Fibroblast of villous mesenchyme (primary cell): ENCODE measurements at regions not wholly inside any gene's neighbourhood (a gene's known extent, or its start where the extent isn't known, plus 50 kb on each side); places are given as distances from the start of the nearest gene placed in this dataset.

Experiments
- DNase-seq: peaks from one replicate; pipeline ENCODE4 v3.0.0-alpha.2; 2010; ENCODE audit warnings: low read depth
- H3K4me3 ChIP-seq: 2 replicates; pipeline ENCODE4 v1.5.1; 2011; ENCODE audit warnings: low read depth, mild to moderate bottlenecking, low read length
- CTCF ChIP-seq: IDR thresholded peaks from 2 replicates; pipeline ENCODE4 v1.5.1; 2012; ENCODE audit warnings: low read depth, mild to moderate bottlenecking, low read length; ENCODE audit not compliant: insufficient read depth

- no peak for TF ChIP-seq CTCF
- H3K4me3 ChIP-seq = no peak overlapping the region
- DNase-seq = no peak
Observed at GRCh38 chr6:43950051-43950605, 177.1 kb downstream of the MRPL14 start.

- no peak for DNase-seq
- no peak overlapping the region for H3K4me3 ChIP-seq
- no peak for TF ChIP-seq CTCF
Observed at GRCh38 chr6:43949551-43949991, 177.7 kb downstream of the MRPL14 start.

- no peak overlapping the region for H3K4me3 ChIP-seq
- no peak for TF ChIP-seq CTCF
- peak; percentile 82 for DNase-seq
Observed at GRCh38 chr6:43948527-43949485, 178.4 kb downstream of the MRPL14 start.

GRCh38 chr6:43947860-43948259, 177.8 kb downstream of the VEGFA start:
- TF ChIP-seq CTCF = no peak
- no peak for DNase-seq
- no peak overlapping the region for H3K4me3 ChIP-seq

- no peak overlapping the region for H3K4me3 ChIP-seq
- no peak for DNase-seq
- TF ChIP-seq CTCF = no peak
Observed at GRCh38 chr6:43946641-43947363, 176.8 kb downstream of the VEGFA start.

- DNase-seq = no peak
- no peak for TF ChIP-seq CTCF
- no peak overlapping the region for H3K4me3 ChIP-seq
Observed at GRCh38 chr6:43945768-43946080, 175.7 kb downstream of the VEGFA start.
